GM19455 (cell line): ENCODE measurements at regions not wholly inside any gene's neighbourhood (a gene's known extent, or its start where the extent isn't known, plus 50 kb on each side); places are given as distances from the start of the nearest gene placed in this dataset.
"Not testable (repeated sequence)": the region's sequence is repeated elsewhere in the genome, so short reads cannot be mapped to it uniquely, and the experiment has no call there.

Experiments
- ATAC-seq: cut with Tn5 transposase; IDR thresholded peaks from one replicate; pipeline ENCODE4 v1.9.1; 2021; ENCODE audit not compliant: unreplicated experiment

DNA sequence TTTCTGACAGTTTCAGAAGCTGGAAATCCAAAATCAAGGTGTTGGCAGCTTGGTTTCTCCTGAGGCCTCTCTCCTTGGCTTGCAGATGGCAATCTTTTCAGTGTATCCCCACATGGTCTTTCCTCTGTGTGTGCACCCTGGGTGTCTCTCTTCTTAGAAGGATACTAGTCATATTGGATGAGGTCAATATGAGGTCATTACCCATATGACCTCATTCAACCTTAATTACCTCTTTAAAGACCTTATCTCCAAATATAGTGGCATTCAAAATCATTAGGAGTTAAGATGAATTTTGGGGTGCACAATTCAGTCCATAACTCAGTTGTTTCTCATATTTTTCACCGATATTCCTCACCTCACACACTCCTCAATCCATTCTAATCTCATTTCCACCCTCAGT lies 92.4 kb upstream of the TGM3 start:
- ATAC-seq, result no peak

DNA sequence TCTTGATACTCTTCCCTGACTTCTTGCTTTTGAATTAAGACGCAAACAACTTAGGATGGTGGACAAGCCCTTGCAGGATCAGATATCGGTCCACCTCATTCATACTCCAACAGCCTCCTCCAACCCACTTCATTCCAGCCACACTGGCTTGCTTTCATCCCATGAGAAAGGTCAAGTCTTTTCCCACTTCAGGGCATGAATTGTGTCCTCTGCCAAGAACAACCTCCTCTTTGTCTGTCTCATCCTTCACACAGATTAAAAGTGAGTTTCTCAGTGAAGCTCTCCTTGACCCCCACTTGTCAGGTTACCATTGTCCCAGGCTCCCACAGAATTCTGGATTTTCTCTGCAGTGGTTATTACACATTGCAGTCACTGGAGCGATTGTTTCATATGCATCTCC lies 91.8 kb upstream of the TGM3 start:
- ATAC-seq, result no peak

DNA sequence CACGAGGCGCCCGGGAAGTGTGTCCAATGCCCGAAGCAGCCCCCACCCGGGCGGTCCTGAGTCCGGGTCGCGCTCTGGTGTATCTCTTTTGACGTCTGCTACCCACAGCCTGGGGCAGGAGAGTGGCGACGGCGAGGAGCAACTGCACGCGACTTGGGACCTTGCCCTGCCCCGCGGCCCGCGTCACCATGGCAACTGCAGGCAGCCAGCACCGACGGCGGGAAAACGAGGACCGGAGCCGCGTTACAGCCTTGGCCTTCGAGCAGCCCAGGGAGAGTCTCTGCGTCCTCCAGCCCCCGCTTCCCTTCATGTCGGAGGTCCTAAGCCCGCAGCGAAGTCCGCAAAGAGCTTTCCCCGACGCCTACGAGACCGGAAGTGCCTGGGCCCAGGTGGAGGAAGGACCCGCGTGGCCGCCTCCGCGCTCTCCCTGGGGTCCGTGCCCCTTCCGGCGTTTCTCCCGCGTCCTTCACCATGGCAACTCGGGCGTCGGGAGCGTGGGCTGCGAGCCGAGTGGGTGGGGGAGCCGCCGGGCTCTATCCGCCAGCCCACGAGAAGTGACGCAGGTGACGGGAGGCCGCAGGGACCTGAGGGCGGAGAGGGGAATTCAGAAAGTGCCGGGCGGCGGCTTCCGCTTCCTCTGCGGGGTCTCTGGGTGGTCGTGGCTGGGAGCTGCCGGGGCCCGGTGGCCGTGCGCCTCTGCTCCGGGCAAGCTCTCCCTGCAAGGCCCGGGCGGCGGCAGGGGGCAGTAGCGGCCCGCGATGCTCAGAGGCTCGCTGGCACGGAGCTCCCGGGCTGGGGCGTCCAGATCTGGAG lies 88.6 kb upstream of the TGM3 start:
- ATAC-seq, result peak; percentile 52

DNA sequence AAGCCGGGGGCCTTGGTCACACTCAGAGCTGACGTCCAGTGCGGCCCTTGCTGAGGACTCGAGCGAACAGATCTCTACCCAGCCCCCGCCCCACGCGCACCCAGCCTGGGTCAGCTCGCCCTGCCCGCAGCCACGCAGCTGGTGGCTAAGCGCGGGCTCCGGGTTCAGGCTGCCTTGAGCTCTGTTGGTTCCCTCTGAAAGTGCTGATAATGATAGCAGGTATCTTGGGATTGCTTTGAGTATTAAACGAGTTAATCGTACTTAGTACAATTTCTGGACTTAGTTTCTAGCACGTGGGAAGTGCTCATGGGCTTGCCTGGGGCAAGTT lies 88.1 kb upstream of the TGM3 start:
- ATAC-seq, result no peak

DNA sequence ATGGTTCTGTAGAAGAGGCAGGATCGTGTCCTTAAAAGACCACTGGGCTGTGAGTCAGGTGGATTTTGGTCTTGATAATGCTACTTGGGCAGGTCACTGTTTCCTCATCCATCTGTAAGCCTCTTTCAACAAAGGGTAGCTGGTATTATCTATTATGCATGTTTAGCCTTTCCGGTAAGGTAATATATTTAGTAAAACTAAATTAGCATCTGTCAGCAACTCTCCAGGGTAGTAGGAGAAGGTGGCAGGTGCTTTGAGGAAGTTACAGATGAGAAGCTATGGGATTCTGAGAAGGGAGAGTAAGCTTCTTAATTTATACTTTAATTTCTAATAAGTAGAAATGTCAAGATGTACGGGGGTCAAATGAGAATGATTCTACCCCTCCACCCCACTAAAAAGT lies 86.9 kb upstream of the TGM3 start:
- no peak for ATAC-seq

DNA sequence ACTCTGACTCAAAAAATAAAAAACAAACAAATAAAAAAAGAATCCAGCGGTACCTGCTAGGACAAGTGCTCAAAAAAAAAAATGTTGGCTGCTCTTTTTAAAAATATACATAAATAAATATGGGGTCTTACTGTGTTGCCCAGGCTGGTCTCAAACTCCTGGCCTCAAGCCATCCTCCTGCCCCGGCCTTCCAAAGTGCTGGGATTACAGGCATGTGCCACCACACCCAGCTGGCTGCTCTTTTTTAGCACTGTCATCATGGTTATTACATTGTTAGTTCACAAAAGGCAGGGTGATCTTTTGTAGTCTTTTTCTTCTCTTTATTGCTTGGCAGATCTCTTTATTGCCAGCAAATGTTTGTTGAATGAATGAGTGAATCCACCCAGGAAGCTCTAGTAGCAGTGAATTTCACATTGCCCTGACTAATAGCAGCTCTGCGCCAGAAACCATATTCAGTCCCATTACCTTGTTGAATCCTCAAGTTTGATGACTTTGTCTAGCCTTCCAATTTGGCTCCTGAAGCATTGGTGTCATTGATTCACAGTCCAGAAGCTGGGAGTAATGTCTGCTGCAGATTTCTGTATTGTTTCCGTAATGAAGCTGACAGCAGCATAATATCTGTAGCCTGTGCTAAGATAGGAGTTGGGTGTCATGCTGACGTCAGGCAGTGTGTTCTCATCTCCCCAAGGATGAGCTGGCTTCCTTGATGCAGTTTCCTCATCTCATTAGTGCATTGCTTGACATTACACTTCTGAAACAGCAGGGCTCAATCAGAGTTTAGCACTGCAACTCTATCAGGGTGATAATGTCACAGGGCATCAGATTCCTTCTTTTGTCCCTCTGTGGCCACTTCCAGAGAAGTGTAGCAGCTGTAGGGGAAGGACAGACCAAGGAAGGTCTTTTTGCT lies 84.9 kb upstream of the TGM3 start:
- ATAC-seq, result no peak

DNA sequence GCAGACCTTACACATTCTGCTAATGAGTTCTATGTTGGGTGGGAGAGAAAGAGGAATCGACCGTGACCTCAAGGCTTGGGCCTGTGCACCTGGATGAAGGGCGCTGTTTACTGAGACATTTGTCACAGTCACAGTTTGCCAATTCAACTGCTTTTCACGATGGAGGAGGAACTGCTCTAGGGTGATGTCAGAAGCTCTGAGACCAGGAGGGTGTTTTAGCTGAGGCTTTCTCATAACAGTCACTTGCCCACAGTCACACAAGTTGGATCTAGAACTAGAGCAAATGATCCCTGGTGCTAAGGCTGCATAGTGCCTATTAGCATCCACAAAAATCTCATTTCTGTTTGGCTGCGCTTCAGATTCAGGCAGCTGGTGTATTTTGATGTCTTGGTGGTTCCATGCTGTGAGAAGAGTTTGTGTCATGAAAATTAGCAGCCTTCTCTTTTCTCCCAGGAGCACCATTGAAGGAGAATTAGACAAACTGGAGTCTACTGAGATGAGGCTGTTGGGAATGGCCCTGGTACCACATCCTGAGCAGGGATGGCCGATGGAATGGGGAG lies 83.3 kb upstream of the TGM3 start:
- ATAC-seq, result no peak

DNA sequence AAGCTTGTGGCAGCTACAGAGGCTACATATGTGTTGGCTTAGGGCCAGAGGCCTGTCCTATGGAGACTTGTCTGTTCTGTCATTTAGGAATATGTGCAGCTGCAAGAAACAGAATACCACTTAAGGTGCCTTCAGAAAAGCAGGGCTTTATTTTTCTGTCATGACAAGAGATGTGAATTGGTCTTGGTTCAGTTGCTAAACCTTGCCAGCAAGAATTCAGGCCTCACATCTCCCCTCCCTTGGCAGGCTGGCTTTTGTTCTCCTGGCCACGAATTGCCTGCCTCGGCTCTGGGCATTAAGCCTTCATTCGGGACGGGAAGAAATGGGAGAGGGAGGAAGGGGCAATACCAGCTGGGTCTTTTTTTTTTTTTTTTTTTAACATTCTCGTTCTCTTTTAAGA lies 82.4 kb upstream of the TGM3 start:
- ATAC-seq, result no peak

DNA sequence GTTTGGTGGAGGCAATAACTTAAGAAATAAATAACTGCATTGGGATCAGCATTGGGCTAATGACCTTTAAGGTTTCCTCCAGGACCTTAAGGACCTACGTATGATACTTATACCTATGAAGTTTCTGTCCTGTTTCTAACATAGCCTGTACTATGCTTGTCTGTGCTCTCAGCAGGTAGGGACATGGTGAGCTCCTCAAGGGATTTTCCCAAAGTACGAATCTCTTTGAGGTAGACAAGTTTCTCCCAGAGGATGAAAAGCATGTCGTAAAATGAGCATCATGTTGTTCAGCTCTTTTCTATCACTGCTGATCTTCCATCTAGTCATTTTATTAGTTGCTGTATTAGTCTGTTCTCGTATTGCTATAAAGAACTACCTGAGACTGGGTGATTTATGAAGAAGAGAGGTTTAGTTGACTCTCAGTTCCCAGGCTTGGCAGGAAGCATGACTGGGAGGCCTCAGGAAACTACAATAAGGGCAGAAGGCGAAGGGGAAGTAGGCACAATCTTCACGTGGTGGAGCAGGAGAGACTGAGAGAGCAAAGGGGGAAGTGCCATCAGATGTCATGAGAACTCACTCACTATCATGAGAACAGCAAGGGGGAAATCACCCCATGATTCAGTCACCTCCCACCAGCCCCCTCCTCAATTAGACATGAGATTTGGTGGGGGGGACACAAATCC lies 77.8 kb upstream of the TGM3 start:
- ATAC-seq, result no peak

DNA sequence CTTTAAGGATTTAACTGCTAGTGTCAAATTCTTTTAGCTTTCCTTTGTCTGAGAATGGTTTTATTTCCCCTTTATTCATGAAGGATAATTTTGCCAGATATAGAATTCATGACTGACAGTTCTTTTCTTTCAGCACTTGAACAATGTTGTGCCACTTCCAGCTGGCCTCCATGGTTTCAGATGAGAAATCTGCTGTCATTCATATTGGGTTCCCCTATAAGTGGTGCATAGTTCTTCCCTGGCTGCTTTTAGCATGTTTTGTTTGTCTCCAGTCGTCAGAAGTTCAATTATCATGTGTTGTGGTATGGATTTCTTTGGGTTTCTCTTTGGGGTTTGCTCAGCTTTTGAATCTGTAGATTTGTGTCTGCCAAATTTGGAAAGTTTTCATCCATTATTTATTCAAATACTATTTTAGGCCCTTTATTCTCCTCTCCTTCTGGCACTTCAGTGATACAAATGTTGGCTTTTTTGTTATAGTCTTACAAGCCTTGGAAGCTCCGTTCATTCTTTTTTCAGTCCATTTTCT lies 76.3 kb upstream of the TGM3 start:
- ATAC-seq, result no peak

DNA sequence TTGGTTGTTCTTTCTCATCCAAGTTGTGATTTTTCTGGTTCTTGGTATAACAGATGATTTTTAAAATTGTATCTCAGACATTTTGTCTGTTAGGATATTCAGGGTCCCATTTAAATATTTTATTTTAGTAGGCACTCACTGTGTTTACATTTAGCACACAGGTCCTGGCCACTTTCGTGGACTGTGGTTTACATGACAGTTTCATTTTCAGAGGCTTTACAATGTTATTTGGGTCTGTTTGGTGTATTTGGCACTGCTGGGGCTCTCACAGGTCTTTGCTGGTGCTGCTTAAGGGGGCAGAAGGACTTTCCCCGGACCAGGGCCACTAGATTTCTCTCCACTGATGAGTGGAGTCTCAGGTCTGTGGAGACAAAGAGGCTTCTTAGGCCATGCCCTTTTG lies 75.5 kb upstream of the TGM3 start:
- no peak for ATAC-seq

DNA sequence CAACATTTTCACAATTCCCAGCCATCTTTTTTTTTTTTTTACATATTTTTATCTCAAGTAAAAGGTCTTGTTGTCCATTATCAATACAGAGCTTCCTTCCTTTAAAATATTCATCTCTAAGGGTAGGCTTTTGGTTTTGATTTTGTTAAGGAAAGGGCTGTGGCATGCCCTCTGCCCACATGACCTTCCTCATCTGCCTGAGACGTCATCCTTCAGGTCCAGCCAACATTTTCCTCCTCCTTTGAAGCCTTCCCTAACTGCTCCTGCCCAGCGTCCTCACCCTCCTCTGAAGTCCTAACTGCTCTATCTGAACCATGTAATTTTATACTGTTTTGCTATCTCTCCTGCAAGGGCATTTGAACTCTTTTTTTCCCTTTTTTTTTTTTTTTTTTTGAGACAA lies 73.9 kb upstream of the TGM3 start:
- no peak for ATAC-seq

DNA sequence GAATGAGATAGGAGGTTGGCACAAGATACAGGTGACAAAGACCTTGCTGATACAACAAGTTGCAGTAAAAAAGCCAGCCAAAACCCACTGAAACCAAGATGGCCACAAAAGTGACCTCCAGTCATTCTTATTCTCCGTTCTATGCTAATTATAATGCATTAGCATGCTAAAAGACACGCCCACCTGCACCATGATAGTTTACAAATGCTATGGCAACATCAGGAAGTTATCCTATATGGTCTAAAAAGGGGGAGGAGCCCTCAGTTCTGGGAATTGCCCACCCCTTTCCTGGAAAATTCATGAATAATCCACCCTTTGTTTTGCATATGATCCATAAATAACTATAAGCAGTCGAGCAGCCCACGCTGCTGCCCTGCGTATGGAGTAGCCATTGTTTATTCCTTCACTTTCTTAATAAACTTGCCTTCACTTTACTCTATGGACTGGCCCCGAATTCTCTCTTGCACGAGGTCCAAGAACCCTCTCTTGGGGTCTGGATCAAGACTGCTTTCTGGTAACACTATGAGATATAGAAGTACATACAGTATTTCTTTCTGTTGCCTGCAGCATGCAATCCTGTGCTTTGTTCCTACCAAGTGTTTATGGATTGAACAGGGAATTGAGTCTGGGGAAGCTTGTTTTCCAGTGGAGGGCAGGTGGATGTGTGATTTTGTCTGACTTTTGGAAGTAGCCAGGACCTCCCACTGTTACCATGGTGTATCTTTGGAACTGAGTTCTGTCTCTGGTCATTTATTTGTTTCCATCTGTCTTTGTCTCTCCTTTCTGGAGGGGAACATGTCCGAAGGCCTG lies 72.0 kb upstream of the TGM3 start:
- ATAC-seq, result no peak

DNA sequence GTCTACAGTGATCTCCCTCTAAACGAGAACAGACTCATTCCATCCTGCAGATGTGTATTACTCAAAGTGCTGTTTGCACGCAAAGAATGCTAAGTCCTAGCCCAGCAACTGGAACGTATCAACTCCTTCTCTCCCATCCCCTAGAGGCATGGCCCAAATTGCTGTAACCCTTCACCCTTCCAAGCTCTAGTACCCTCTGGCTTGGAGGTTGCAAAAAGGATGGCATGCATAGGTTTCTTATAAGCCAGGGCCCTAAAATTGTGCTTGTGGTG lies 71.5 kb upstream of the TGM3 start:
- no peak for ATAC-seq

DNA sequence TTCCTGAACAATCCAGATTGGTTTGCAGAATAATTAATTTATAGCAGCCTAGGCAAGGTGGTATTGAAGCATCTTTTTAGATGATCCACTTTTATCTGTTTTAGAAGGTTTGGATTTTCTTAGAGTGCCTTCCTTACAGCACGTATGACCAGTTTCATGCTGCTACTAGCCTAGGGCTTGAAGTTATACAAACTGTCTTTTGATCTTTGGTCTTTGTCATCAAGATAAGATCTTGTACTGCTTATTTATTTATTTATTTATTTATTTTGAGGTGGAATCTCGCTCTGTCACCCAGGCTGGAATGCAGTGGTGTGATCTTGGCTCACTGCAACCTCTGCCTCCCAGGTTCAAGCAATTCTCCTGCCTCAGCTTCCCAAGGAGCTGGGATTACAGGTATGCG lies 68.5 kb upstream of the TGM3 start:
- not testable (repeated sequence) for ATAC-seq

DNA sequence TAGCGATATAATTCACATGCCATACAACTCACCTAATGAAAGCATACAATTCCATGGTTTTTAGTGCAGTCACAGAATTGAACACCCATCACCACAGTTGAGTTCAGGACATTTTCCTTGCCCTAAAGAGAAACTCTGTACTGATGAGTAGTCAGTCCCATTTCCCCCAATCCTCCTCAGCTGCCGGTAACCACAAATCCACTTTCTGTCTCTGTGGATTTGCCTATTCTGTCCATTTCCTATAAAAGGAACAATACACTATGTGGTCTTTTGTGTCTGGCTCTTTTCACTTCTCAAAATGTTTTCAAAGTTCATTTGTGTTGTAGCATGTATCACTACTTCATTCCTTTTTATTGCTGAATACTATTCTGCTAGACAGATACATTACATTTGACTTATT lies 67.9 kb upstream of the TGM3 start:
- ATAC-seq, result no peak

DNA sequence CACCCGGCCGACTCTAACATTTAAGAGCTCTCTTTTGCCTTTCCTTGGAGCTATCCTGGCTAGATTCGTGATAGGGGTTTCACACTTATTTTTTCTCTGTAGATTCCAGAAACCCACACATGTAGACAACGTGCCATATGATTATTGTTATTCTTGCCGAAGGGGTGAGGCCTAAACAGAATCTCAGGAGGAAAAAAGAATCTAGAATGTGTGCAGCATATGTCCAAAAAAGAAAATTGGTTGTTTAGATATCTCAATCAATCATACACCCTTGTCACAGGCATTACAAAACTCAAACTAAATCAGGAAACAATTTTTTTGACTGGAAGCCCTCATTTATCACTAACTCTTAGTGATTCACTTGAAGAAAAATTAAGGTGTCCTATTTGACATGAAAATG lies 66.9 kb upstream of the TGM3 start:
- ATAC-seq, result no peak

DNA sequence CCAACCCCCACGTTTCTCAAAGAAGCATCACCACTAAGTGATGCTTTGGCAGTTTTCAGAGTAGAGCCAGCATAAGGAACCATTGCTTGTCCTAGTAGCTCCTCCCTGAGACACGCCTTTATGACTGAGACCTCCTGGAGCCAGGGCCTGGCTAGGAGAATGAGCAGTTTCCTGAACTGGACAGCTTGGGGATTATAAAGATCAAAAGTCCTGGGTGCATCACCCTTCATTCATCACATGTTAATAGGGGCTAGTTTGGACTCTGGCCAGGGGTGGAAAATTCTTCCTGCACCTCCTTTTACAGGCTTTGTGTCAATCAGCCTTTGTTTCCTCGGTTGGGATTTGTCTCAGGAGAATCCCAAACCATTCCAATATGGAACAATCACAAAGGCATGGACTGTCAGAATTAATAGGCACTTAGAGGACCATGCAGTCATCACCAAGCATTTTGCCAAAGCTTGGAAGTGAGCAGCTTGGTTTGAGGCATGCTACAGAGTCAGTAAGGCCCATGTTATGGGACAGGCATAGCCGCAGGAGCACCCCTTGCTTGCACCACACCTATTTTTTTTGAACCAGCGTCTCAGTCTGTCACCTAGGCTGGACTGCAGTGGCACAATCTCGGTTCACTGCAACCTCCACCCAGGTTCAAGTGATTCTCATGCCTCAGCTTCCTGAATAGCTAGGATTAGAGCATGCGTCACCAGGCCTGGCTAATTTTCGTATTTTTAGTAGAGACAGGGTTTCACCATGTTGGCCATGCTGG lies 64.9 kb upstream of the TGM3 start:
- no peak for ATAC-seq

DNA sequence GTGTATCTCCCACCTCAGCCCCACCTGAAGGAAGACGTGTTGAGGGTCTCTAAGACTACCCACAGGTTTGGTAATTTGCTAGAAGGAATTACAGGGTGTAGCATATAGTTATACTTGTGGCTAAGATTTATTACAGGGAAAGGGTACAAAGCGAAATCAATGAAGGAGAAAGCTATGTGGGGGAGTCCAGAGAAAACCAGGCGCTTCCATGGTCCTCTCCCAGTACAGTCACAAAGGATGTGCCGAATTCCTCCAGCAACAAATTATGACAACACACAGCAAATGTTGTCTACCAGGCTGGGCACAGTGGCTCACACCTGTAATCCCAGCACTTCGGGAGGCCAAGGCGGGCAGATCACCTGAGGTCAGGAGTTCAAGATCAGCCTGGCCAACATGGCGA lies 64.1 kb upstream of the TGM3 start:
- no peak for ATAC-seq

DNA sequence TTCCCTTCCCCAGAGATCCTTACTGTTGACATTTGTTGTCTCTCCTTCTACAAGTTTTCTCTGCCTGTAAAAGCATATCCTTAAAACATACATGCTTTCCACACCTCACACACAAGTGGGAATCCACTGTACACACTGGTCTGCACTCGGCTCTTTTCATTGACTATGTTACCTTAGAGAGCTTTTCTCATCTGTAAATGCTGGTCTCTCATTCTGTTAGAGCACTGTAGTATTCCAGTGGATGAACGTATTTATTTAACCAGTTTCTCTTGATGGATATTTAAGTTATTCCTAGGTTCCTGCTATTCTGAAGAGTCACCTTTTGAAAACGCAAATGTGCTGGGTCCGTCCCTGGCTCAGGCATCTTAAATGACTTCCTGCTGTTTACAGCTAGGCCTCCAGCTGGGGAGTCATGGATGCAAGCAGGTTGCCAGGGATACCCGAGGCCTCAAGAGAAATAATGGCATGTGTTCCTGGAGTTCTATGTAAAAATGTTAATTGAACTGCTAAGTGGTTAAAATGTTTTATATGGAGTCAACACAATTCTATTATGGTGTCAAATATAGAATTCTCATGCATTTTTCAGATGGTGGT lies 61.1 kb upstream of the TGM3 start:
- no peak for ATAC-seq
